ENCODE measurements at regions not wholly inside any gene's neighbourhood (a gene's known extent, or its start where the extent isn't known, plus 50 kb on each side); places are given as distances from the start of the nearest gene placed in this dataset.

DNA sequence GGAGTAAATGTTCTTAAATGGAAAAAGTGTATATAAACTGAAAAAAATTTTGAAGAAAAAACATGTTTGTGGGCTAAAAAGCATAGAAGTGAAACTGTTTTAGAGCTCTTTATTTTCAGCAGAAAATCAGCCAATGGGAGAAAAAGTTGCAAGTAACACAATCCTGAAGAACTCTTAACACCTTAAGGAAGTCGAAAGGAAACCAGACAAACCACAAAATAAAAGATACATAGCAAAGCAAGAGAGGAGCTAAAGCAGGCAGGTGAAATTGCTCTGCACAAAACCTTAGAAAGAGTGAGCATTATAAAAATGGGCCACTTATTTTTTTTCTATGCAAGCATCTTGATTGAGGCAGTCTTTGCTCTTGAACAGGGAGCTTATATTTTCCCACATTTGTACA lies 300.5 kb downstream of the RAP2B start:
- H3K27ac Mint-ChIP-seq (ENCODE audit: unreplicated experiment): no peak overlapping the region
- H3K36me3 Mint-ChIP-seq (ENCODE audit: insufficient read depth, unreplicated experiment): no peaks in the 10 kb centered on the region
- intact Hi-C loops (cut with micrococcal nuclease; ENCODE audit: unreplicated experiment): no loop called here
- TF ChIP-seq, protein P1, sequence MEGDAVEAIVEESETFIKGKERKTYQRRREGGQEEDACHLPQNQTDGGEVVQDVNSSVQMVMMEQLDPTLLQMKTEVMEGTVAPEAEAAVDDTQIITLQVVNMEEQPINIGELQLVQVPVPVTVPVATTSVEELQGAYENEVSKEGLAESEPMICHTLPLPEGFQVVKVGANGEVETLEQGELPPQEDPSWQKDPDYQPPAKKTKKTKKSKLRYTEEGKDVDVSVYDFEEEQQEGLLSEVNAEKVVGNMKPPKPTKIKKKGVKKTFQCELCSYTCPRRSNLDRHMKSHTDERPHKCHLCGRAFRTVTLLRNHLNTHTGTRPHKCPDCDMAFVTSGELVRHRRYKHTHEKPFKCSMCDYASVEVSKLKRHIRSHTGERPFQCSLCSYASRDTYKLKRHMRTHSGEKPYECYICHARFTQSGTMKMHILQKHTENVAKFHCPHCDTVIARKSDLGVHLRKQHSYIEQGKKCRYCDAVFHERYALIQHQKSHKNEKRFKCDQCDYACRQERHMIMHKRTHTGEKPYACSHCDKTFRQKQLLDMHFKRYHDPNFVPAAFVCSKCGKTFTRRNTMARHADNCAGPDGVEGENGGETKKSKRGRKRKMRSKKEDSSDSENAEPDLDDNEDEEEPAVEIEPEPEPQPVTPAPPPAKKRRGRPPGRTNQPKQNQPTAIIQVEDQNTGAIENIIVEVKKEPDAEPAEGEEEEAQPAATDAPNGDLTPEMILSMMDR (IDR thresholded peaks at IDR 0.05; ENCODE audit: unreplicated experiment): no peak
- CTCF ChIA-PET: interaction anchor here (1.3 kb wide), 1 partner anchor 9 kb away, joined by 3 read pairs; no protein-coding TSS in a partner anchor
- no peak overlapping the region for H3K4me3 Mint-ChIP-seq (ENCODE audit: low read depth, unreplicated experiment)
- no peaks in the 10 kb centered on the region for H3K27me3 Mint-ChIP-seq (ENCODE audit: unreplicated experiment)
- H3K4me1 Mint-ChIP-seq (ENCODE audit: low read depth, unreplicated experiment): no peaks in the 10 kb centered on the region
- BruUV-seq (replicated peaks): no TSS peak
- no peaks in the 10 kb centered on the region for H3K9me3 Mint-ChIP-seq (ENCODE audit: low read depth, unreplicated experiment)
- DNase-seq: no peak

DNA sequence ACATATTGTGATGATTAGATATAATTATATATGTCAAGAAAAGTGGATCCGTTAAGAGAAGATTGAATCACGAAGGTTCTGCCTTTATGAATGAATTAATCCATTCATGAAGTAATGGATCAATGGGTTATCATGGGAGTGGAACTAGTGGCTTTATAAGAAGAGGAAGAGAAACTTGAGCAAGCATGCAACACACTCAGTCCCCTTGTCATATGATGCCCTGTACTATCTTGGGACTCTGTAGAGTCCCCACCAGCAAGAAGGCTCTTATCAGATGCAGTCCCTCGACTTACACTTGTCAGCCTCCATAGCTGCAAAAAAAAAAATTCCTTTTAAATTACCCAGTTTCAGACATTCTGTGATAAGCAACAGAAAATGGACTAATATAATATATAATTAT lies 301.9 kb downstream of the RAP2B start:
- no peak overlapping the region for H3K4me3 Mint-ChIP-seq (ENCODE audit: low read depth, unreplicated experiment)
- no peak overlapping the region for H3K27ac Mint-ChIP-seq (ENCODE audit: unreplicated experiment)
- BruUV-seq (replicated peaks): no TSS peak
- CTCF ChIA-PET: interaction anchor here (0.7 kb wide), 1 partner anchor 15 kb away, joined by 3 read pairs; no protein-coding TSS in a partner anchor
- H3K27me3 Mint-ChIP-seq (ENCODE audit: unreplicated experiment): no peaks in the 10 kb centered on the region
- TF ChIP-seq, protein P1 (IDR thresholded peaks at IDR 0.05; ENCODE audit: unreplicated experiment): no peak
- intact Hi-C loops (cut with micrococcal nuclease; ENCODE audit: unreplicated experiment): no loop called here
- no peaks in the 10 kb centered on the region for H3K9me3 Mint-ChIP-seq (ENCODE audit: low read depth, unreplicated experiment)
- H3K36me3 Mint-ChIP-seq (ENCODE audit: insufficient read depth, unreplicated experiment): no peaks in the 10 kb centered on the region
- H3K4me1 Mint-ChIP-seq (ENCODE audit: low read depth, unreplicated experiment): no peaks in the 10 kb centered on the region
- DNase-seq: no peak

DNA sequence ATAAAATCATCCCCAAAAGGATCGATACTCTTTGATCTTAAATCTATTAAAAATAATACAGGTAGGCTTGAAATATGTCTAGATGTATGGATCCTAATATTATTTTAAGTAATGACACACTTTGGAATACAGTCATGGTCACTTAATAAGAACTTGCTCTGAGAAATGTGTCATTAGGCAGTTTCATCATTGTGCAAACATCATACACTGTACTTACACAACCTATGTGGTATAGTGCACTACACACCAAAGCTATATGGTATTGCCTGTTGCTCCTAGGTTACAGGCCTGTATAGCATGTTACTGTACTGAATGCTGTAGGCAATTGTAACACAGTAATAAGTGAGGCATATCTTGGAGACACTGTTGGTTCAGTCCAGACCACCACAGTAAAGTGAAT lies 307.1 kb downstream of the RAP2B start:
- no TSS peak for BruUV-seq (replicated peaks)
- H3K4me1 Mint-ChIP-seq (ENCODE audit: low read depth, unreplicated experiment): no peaks in the 10 kb centered on the region
- H3K9me3 Mint-ChIP-seq (ENCODE audit: low read depth, unreplicated experiment): peaks cover 2% of the 10 kb centered on the region
- intact Hi-C loops (cut with micrococcal nuclease; ENCODE audit: unreplicated experiment): no loop called here
- no peak overlapping the region for H3K4me3 Mint-ChIP-seq (ENCODE audit: low read depth, unreplicated experiment)
- CTCF ChIA-PET: no interaction called here
- no peaks in the 10 kb centered on the region for H3K27me3 Mint-ChIP-seq (ENCODE audit: unreplicated experiment)
- TF ChIP-seq, protein P1 (IDR thresholded peaks at IDR 0.05; ENCODE audit: unreplicated experiment): no peak
- DNase-seq: no peak
- no peaks in the 10 kb centered on the region for H3K36me3 Mint-ChIP-seq (ENCODE audit: insufficient read depth, unreplicated experiment)
- no peak overlapping the region for H3K27ac Mint-ChIP-seq (ENCODE audit: unreplicated experiment)

DNA sequence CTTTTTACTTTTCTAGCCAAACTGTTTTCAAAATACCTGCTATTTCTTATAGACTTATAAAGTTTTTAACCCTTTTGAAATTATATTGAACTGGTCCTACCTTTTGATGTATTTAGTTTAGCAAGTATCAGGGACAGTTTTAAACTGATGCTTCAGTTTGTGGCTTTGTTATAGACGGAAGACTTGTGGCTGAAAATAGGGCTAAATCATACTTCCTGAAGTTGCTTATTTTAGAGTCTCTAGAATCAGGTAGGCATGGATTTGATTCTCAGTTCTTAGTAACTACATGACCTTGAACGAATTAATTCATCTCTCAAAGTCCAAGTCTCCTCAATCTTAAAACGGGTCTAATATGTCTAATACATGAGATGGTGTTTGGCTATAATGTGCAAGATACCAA lies 322.8 kb downstream of the RAP2B start:
- no peak for DNase-seq
- no peaks in the 10 kb centered on the region for H3K9me3 Mint-ChIP-seq (ENCODE audit: low read depth, unreplicated experiment)
- H3K4me1 Mint-ChIP-seq (ENCODE audit: low read depth, unreplicated experiment): no peaks in the 10 kb centered on the region
- no peak overlapping the region for H3K27ac Mint-ChIP-seq (ENCODE audit: unreplicated experiment)
- CTCF ChIA-PET: no interaction called here
- H3K27me3 Mint-ChIP-seq (ENCODE audit: unreplicated experiment): no peaks in the 10 kb centered on the region
- TF ChIP-seq, protein P1 (IDR thresholded peaks at IDR 0.05; ENCODE audit: unreplicated experiment): no peak
- no peaks in the 10 kb centered on the region for H3K36me3 Mint-ChIP-seq (ENCODE audit: insufficient read depth, unreplicated experiment)
- intact Hi-C loops (cut with micrococcal nuclease; ENCODE audit: unreplicated experiment): no loop called here
- H3K4me3 Mint-ChIP-seq (ENCODE audit: low read depth, unreplicated experiment): no peak overlapping the region
- BruUV-seq (replicated peaks): no TSS peak
